Heart left ventricle (tissue), 16 donors: ENCODE measurements at regions not wholly inside any gene's neighbourhood (a gene's known extent, or its start where the extent isn't known, plus 50 kb on each side); places are given as distances from the start of the nearest gene placed in this dataset.
"Not testable (repeated sequence)": the region's sequence is repeated elsewhere in the genome, so short reads cannot be mapped to it uniquely, and the experiment has no call there.

Experiments
- ATAC-seq, 4 donors: fragments of 200-7000 bp; cut with Tn5 transposase; one replicate each; pipeline ENCODE4 v1.9.1; 2020 to 2022; ENCODE audit warnings: moderate library complexity in 4 of 4, mild to moderate bottlenecking in 3 of 4, moderate number of reproducible peaks in 1 of 4
- DNase-seq, 5 donors: peaks; one replicate each; pipeline ENCODE4 v3.0.0-alpha.2; 2020
- H3K27ac ChIP-seq, 12 donors: fragments of 200-600 bp; sonication (generic) in 4 of 12; one replicate each; pipeline versions ENCODE4 v1.5.0 to v1.8.0; 2016 to 2022; ENCODE audit warnings: mild to moderate bottlenecking in 2 of 12
- H3K27me3 ChIP-seq, 9 donors: fragments of 200-600 bp; sonication (generic) in 2 of 9; one replicate each; pipeline versions ENCODE4 v1.5.1 to v1.8.0; 2016 to 2022; ENCODE audit warnings: mild to moderate bottlenecking in 3 of 9
- H3K36me3 ChIP-seq, 9 donors: fragments of 200-600 bp; sonication (generic) in 2 of 9; one replicate each; pipeline versions ENCODE4 v1.5.0 to v1.8.0; 2018 to 2022; ENCODE audit warnings: mild to moderate bottlenecking in 2 of 9
- H3K4me1 ChIP-seq, 12 donors: fragments of 200-600 bp; sonication (generic) in 4 of 12; one replicate each; pipeline versions ENCODE4 v1.5.0 to v1.8.0; 2016 to 2022; ENCODE audit warnings: mild to moderate bottlenecking in 3 of 12
- H3K4me3 ChIP-seq, 12 donors: fragments of 200-600 bp; sonication (generic) in 4 of 12; one replicate each; pipeline versions ENCODE4 v1.5.0 to v1.8.0; 2017 to 2022; ENCODE audit warnings: mild to moderate bottlenecking in 9 of 12, moderate library complexity in 4 of 12
- H3K9me3 ChIP-seq, 12 donors: fragments of 200-600 bp; sonication (generic) in 4 of 12; one replicate each; pipeline versions ENCODE4 v1.5.0 to v1.8.0; 2016 to 2022; ENCODE audit warnings: mild to moderate bottlenecking in 1 of 12
- CTCF ChIP-seq, 12 donors: fragments of 200-600 bp; sonication (generic) in 4 of 12; IDR thresholded peaks; one replicate each; pipeline versions ENCODE4 v1.5.0 to v1.8.0; 2018 to 2022; ENCODE audit warnings: antibody characterized with exemption in 12 of 12, mild to moderate bottlenecking in 5 of 12
- POLR2A ChIP-seq, 2 donors: fragments of 450-650 bp; IDR thresholded peaks; one replicate each; pipeline ENCODE4 v1.6.1; 2017; ENCODE audit warnings: antibody characterized with exemption in 2 of 2, mild to moderate bottlenecking in 2 of 2, moderate library complexity in 2 of 2
- WGBS, 4 donors: extraction: QIAGEN DNeasy Blood & Tissue Kit in 2 of 4; methylation state at CpG; one replicate each; pipeline versions ENCODE4 v1.1.5 to v1.1.7; 2013 to 2018; 5-methylcytosine and 5-hydroxymethylcytosine counted together
- intact Hi-C, 10 donors: fragments of 100-400 bp; cut with DNase I; formaldehyde crosslinking; loops; one replicate each; pipeline versions ENCODE4 v1.11.1 to v1.14.2; 2022
- donor health status: ischemic (EF 13 %, LVEDD 7.1; RV severe dilation, severe dysfunction).
- donor health status: healthy with polysubstance abuse.
- donor health status: DM: no; HTN: yes; CAD: no.
- donor health status: DM: no; HTN: no; CAD: no.
- donor health status: ischemic (EF 25% LVEDD 6.9; RV normal size, moderate dysfunction).
- donor health status: ischemic (EF 25% LVEDD 5.7; RV mildly dilated, moderate dysfunction).
- donor health status: healthy.
- donor health status: DM: yes; HTN: yes; CAD: no.
- donor health status: ischemic (EF 35%, LVEDD 5.7; RV mildly dilated, moderate dysfunction).
- donor health status: nonischemic (EF 11% LVEDD 7.7; RV severe dilation, severe dysfunction).
- donor health status: DM: yes; HTN: yes; CAD: no.
- donor health status: PGD.
- donor health status: ischemic (EF 29% LVEDD 5.4; RV normal size, mild dysfunction).
- donor health status: nonischemic (EF 23%, LVEDD 6.1; RV moderate dilation, normal function).

GRCh38 chr6:44000164-44000842, 126.9 kb downstream of the MRPL14 start:
- H3K27me3 ChIP-seq, result peaks cover 0 to 37% (median 17%) of the 10 kb centered on the region in 9 donors
- whole genome bisulfite sequencing, 4 donors, result 58 to 67% (median 64%) methylated on average over 13 to 14 of the region's 14 CpGs
- ATAC-seq, result no peak
- no peaks in the 10 kb centered on the region for H3K9me3 ChIP-seq
- peak overlapping the region in 1 of 12 donors; percentile 92 for H3K27ac ChIP-seq
- TF ChIP-seq POLR2A (IDR thresholded peaks at IDR 0.05) (no peak), CTCF (IDR thresholded peaks at IDR 0.05) (no peak)
- peak in 1 of 5 donors; percentile 44 for DNase-seq
- peaks cover 0 to 33% (median 17%) of the 10 kb centered on the region in 12 donors for H3K4me1 ChIP-seq
- H3K4me3 ChIP-seq, result no peak overlapping the region
- H3K36me3 ChIP-seq, result no peaks in the 10 kb centered on the region
- intact Hi-C loops, result loop anchor here in 6 of 10 donors (5.0 kb wide), 4 partner anchors 62 to 228 kb away; partner anchors contain the start of gene VEGFA (in 3 of the 6)

GRCh38 chr6:43999628-44000027, 127.6 kb downstream of the MRPL14 start:
- TF ChIP-seq CTCF (IDR thresholded peaks at IDR 0.05) (no peak), POLR2A (IDR thresholded peaks at IDR 0.05) (no peak)
- H3K36me3 ChIP-seq, result no peaks in the 10 kb centered on the region
- 80 to 84% (median 83%) methylated on average over 4 of the region's 4 CpGs for WGBS, 4 donors
- H3K4me3 ChIP-seq, result no peak overlapping the region
- ATAC-seq (no peak), DNase-seq (peak in 1 of 5 donors; percentile 24)
- peaks cover 0 to 26% (median 16%) of the 10 kb centered on the region in 12 donors for H3K4me1 ChIP-seq
- H3K27ac ChIP-seq, result no peak overlapping the region
- peaks cover 0 to 34% (median 17%) of the 10 kb centered on the region in 9 donors for H3K27me3 ChIP-seq
- intact Hi-C loops, result loop anchor here in 6 of 10 donors (5.0 kb wide), 4 partner anchors 63 to 227 kb away; partner anchors contain the start of gene VEGFA (in 3 of the 6)
- no peaks in the 10 kb centered on the region for H3K9me3 ChIP-seq

- DNase-seq, intact Hi-C loops: not testable (repeated sequence)
These were observed 128.5 kb downstream of the MRPL14 start for GRCh38 chr6:43998592-43999243.

GRCh38 chr6:43997990-43998585, 129.2 kb downstream of the MRPL14 start:
- H3K9me3 ChIP-seq, H3K4me3 ChIP-seq, H3K27ac ChIP-seq, intact Hi-C loops, ATAC-seq, H3K36me3 ChIP-seq: not testable (repeated sequence)
- peak in 1 of 5 donors; percentile 49 for DNase-seq
- H3K4me1 ChIP-seq, result peaks cover 0 to 31% (median 14%) of the 10 kb centered on the region in 12 donors
- WGBS, 4 donors, result 71 to 95% (median 90%) methylated on average over 2 to 35 of the region's 35 CpGs
- H3K27me3 ChIP-seq, result peaks cover 0 to 23% (median 12%) of the 10 kb centered on the region in 9 donors

More at GRCh38 chr6:43998592-43999243, 128.5 kb downstream of the MRPL14 start:
- ATAC-seq, H3K27ac ChIP-seq, H3K36me3 ChIP-seq, H3K9me3 ChIP-seq, H3K4me3 ChIP-seq: not testable (repeated sequence)
- 86 to 88% (median 87%) methylated on average over 20 to 24 of the region's 24 CpGs for WGBS, 4 donors
- Histone ChIP-seq H3K27me3 (peaks cover 0 to 30% (median 17%) of the 10 kb centered on the region in 9 donors), H3K4me1 (peaks cover 0 to 27% (median 15%) of the 10 kb centered on the region in 12 donors)

- intact Hi-C loops, result no loop called here
- H3K27ac ChIP-seq, result no peak overlapping the region
- peaks cover 0 to 28% (median 7%) of the 10 kb centered on the region in 12 donors for H3K4me1 ChIP-seq
- H3K27me3 ChIP-seq, result peaks cover 0 to 15% (median 4%) of the 10 kb centered on the region in 9 donors
- TF ChIP-seq CTCF (IDR thresholded peaks at IDR 0.05) (no peak), POLR2A (IDR thresholded peaks at IDR 0.05) (no peak)
- no peak overlapping the region for H3K4me3 ChIP-seq
- WGBS, 4 donors, result 96 to 100% (median 99%) methylated on average over 1 of the region's 1 CpG
- no peaks in the 10 kb centered on the region for H3K9me3 ChIP-seq
- H3K36me3 ChIP-seq, result no peaks in the 10 kb centered on the region
- DNase-seq (no peak), ATAC-seq (no peak)
These were observed 129.9 kb downstream of the MRPL14 start for GRCh38 chr6:43997345-43997677.
